GM10266 (cell line): ENCODE measurements at regions not wholly inside any gene's neighbourhood (a gene's known extent, or its start where the extent isn't known, plus 50 kb on each side); places are given as distances from the start of the nearest gene placed in this dataset.

Source experiments
- DNase-seq: peaks from one replicate; pipeline ENCODE4 v3.0.0; 2012; ENCODE audit errors: extremely low spot score
- TF ChIP-seq, protein P1 (sequence below): IDR thresholded peaks from 2 replicates; pipeline ENCODE4 v1.5.1; 2012; ENCODE audit warnings: mild to moderate bottlenecking, low read depth; ENCODE audit not compliant: control insufficient read depth, insufficient read depth; ENCODE audit errors: missing control alignments

DNA sequence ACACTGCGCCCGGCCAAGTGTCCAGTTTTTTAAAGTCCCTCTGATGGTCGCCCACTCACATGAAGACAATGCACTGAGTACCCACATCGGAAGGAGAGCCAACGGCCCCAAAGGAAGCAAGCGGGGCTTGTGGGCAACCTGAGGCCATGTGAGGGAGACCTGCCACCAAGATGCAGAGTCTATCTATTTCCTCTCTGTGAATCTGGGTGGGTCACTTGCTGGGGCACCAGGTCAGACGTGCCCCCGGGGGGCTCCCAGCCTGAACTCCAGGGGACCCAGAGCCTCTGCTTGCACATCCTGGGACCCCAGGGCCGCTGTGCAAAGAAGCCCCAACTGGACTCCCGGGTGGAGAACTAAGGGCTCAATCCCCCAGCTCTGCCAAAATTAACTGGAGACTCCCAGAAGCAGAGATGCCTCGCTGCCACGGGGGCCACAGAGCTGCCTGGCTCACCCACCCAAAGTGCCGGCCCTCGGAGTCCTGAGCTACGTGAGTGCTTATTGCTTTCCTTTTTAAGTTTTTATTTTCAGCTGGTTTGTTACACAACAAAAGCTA lies 106.4 kb downstream of the BRD1 start:
- TF ChIP-seq, protein P1, sequence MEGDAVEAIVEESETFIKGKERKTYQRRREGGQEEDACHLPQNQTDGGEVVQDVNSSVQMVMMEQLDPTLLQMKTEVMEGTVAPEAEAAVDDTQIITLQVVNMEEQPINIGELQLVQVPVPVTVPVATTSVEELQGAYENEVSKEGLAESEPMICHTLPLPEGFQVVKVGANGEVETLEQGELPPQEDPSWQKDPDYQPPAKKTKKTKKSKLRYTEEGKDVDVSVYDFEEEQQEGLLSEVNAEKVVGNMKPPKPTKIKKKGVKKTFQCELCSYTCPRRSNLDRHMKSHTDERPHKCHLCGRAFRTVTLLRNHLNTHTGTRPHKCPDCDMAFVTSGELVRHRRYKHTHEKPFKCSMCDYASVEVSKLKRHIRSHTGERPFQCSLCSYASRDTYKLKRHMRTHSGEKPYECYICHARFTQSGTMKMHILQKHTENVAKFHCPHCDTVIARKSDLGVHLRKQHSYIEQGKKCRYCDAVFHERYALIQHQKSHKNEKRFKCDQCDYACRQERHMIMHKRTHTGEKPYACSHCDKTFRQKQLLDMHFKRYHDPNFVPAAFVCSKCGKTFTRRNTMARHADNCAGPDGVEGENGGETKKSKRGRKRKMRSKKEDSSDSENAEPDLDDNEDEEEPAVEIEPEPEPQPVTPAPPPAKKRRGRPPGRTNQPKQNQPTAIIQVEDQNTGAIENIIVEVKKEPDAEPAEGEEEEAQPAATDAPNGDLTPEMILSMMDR, result no peak
- DNase-seq, result no peak

- TF ChIP-seq, protein P1, result no peak
- no peak for DNase-seq
Observed at GRCh38 chr22:49720279-49720959, 107.3 kb downstream of the BRD1 start.

DNA sequence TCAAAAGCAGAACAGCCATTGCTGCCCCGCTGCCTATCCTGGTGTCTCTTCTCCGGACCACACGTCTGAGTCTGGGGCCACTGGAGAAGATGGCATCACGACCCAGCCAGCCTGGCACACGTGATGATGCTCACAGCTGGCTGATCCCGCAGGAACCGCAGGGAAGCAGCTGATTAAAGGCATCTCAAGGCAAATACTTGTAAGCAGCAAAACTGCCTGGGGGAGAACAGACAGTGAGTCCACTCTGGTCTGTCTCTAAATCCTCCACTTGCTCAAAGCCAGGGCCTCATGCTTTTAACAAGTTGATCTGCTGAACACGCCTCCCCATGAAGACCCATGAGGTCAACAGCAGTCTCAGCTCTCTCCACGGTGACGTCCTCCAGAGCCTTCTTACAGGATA lies 108.6 kb downstream of the BRD1 start:
- no peak for DNase-seq
- TF ChIP-seq, protein P1, result no peak

- TF ChIP-seq, protein P1, result no peak
- DNase-seq, result no peak
Observed at GRCh38 chr22:49718396-49718795, 109.3 kb downstream of the BRD1 start.

DNA sequence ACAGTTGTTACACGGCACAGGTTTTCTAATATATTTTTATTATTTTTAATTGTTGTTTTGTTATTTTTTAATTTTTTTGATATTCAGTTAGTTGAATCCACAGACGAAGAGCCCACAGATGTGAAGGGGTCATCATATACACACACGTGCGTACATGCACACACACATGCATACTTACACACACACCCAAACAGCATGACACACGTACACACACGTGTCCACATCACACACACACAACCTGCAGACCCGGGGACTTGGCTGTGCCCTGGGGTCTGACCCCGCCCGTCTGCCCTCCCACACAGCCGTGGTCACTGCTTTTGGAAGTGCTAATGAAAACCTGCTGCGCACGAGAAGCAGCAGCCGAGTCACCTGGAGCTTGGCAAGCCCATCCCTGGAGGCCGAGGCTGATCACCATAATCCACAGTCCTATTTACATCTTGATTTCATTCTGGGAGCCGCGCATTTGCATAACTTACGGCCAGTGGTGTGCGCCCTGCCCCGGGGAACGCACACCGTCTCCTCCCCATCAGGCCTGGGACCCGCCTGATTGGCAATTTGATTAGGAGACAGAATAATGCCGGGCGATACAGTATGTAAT lies 110.3 kb downstream of the BRD1 start:
- DNase-seq, result no peak
- TF ChIP-seq, protein P1, result no peak

GRCh38 chr22:49716441-49716840 lies 111.2 kb downstream of the BRD1 start:
- DNase-seq, result no peak
- TF ChIP-seq, protein P1, result no peak

DNA sequence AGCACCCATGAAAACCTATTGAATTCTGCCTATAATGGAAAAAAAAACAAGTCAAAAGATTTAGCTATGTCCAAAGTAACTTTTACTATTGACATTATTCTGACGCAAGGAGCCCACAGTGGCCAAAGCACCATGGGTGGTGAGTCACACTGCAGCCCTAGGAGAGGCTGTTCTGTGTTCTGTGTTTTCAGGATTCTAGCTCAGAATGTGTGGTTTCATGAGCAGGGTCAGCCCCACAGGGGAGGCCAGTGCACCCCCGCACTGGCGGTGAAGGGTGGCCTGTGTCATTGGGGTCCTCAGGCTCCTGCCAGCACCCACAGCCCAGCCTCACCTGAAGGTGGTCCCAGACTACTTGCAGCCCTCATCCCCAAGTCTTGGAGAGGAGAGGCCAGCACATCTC lies 112.2 kb downstream of the BRD1 start:
- DNase-seq, result no peak
- TF ChIP-seq, protein P1, result no peak
